GM18511 (cell line): ENCODE measurements at regions not wholly inside any gene's neighbourhood (a gene's known extent, or its start where the extent isn't known, plus 50 kb on each side); places are given as distances from the start of the nearest gene placed in this dataset.
"Not testable (repeated sequence)": the region's sequence is repeated elsewhere in the genome, so short reads cannot be mapped to it uniquely, and the experiment has no call there.

Experiments used
- ATAC-seq: cut with Tn5 transposase; IDR thresholded peaks from one replicate; pipeline ENCODE4 v1.9.1; 2021; ENCODE audit warnings: mild to moderate bottlenecking, moderate library complexity; ENCODE audit not compliant: unreplicated experiment

GRCh38 chr16:65754820-65755691 lies 611.4 kb upstream of the CDH5 start:
- no peak for ATAC-seq

- ATAC-seq, result no peak
These were observed 614.0 kb upstream of the CDH5 start for GRCh38 chr16:65752522-65752844.

- no peak for ATAC-seq
These were observed 614.6 kb upstream of the CDH5 start for GRCh38 chr16:65751622-65752521.

- ATAC-seq, result no peak
These were observed 617.0 kb upstream of the CDH5 start for GRCh38 chr16:65749506-65749905.

GRCh38 chr16:65746941-65747340 lies 619.5 kb upstream of the CDH5 start:
- no peak for ATAC-seq

- ATAC-seq, result no peak
These were observed 621.2 kb upstream of the CDH5 start for GRCh38 chr16:65745201-65745708.

- ATAC-seq, result no peak
These were observed 622.1 kb upstream of the CDH5 start for GRCh38 chr16:65744401-65744800.

- ATAC-seq, result no peak
These were observed 621.7 kb upstream of the CDH11 start for GRCh38 chr16:65743558-65743957.

- ATAC-seq, result no peak
These were observed 618.8 kb upstream of the CDH11 start for GRCh38 chr16:65740711-65741110.

- no peak for ATAC-seq
These were observed 617.7 kb upstream of the CDH11 start for GRCh38 chr16:65739518-65739917.

- ATAC-seq, result no peak
These were observed 616.0 kb upstream of the CDH11 start for GRCh38 chr16:65737831-65738230.

- not testable (repeated sequence) for ATAC-seq
These were observed 613.8 kb upstream of the CDH11 start for GRCh38 chr16:65735615-65736014.

- no peak for ATAC-seq
These were observed 611.9 kb upstream of the CDH11 start for GRCh38 chr16:65733721-65734120.

- ATAC-seq, result no peak
These were observed 610.0 kb upstream of the CDH11 start for GRCh38 chr16:65731833-65732232.

- no peak for ATAC-seq
These were observed 606.8 kb upstream of the CDH11 start for GRCh38 chr16:65728652-65729051.

GRCh38 chr16:65728167-65728566 lies 606.3 kb upstream of the CDH11 start:
- no peak for ATAC-seq

GRCh38 chr16:65727534-65728137 lies 605.8 kb upstream of the CDH11 start:
- no peak for ATAC-seq

- ATAC-seq, result no peak
These were observed 603.4 kb upstream of the CDH11 start for GRCh38 chr16:65725156-65725845.

GRCh38 chr16:65722429-65722828 lies 600.6 kb upstream of the CDH11 start:
- ATAC-seq, result no peak

GRCh38 chr16:65717846-65718245 lies 596.0 kb upstream of the CDH11 start:
- no peak for ATAC-seq
